GM19328 (cell line): ENCODE measurements at regions not wholly inside any gene's neighbourhood (a gene's known extent, or its start where the extent isn't known, plus 50 kb on each side); places are given as distances from the start of the nearest gene placed in this dataset.

Source experiments
- ATAC-seq: cut with Tn5 transposase; IDR thresholded peaks from one replicate; pipeline ENCODE4 v1.9.1; 2021; ENCODE audit warnings: mild to moderate bottlenecking, moderate library complexity; ENCODE audit not compliant: unreplicated experiment

GRCh38 chr6:159118924-159119323 is 50.3 kb upstream of the FNDC1 start:
- ATAC-seq, result no peak

DNA sequence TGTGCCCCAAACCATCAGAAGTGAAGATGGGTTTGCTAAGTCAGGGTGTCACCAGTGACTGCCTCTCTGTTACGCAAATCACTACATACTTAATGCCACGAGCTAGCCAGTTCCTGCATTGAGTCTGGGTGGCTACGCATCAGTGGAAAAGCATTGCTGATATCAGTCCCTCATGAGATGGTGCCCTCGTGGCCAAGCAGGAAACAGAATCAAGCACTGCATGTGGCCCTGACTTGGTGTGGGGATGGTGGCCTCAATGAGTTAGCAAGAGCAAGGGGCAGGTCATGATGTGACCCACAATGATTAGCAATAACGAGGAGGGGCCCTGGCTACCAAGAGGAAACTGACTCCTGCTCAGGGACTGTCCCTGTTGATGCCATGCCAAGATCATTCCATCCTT is 51.6 kb upstream of the FNDC1 start:
- no peak for ATAC-seq

GRCh38 chr6:159117046-159117445 is 52.2 kb upstream of the FNDC1 start:
- ATAC-seq, result no peak

GRCh38 chr6:159116343-159116742 is 52.9 kb upstream of the FNDC1 start:
- ATAC-seq, result peak; percentile 85

DNA sequence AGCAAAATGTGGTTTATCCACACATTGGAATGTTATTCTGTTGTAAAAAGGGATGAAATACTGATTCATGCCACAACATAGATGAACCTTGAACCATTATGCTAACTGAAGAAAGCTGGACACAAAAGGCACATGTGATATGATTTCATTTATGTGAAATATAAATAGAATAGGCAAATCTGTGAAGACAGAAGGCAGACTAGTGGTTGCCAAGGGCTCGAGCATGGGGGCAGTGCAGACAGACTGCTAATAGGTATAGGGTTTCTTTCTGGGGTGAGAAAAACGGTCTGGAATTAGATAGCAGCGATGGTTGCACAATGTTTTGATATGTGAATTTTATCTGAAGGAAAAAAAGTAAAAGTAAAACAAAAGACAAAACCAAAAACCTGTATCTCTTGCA is 54.6 kb upstream of the FNDC1 start:
- no peak for ATAC-seq

- ATAC-seq, result no peak
Measured at GRCh38 chr6:159113223-159113622, 56.0 kb upstream of the FNDC1 start.

- no peak for ATAC-seq
Measured at GRCh38 chr6:159112714-159113113, 56.5 kb upstream of the FNDC1 start.

- no peak for ATAC-seq
Measured at GRCh38 chr6:159110748-159111147, 58.5 kb upstream of the FNDC1 start.

GRCh38 chr6:159110013-159110412 is 59.2 kb upstream of the FNDC1 start:
- no peak for ATAC-seq

GRCh38 chr6:159109391-159109790 is 59.8 kb upstream of the FNDC1 start:
- no peak for ATAC-seq

GRCh38 chr6:159108426-159108985 is 60.7 kb upstream of the FNDC1 start:
- no peak for ATAC-seq

- no peak for ATAC-seq
Measured at GRCh38 chr6:159107451-159108260, 61.5 kb upstream of the FNDC1 start.

DNA sequence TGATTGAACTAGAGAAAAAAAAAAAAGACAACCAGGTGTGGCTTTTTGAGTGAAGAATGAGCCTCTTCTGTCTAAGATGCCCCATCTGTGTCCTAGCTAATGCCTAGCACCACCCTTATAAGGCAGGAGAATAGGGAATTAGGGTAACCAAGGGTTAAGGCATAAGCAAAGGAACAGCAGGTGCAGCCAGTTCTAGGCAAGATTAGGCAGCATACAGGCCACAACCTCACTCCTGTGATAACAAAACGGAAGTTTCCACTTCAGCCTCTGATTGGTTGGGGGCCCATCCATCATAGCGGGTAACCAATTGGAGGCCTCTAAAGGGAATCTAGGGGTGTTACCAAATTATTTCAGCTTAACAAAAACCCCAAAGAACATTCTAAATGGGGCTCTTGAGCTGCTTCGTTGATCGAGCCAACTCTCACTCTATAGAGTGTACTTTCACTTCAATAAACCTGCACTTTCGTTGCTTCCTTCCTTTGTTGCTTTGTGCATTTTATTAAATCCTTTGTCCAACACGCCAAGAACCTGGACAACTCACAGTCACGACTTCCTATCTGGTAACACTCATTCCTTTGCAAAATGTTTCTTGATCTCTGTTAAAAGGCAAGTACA is 61.9 kb upstream of the TAGAP start:
- ATAC-seq, result peak; percentile 89

- ATAC-seq, result no peak
Measured at GRCh38 chr6:159105716-159106115, 60.9 kb upstream of the TAGAP start.

GRCh38 chr6:159104931-159105330 is 60.1 kb upstream of the TAGAP start:
- no peak for ATAC-seq

- ATAC-seq, result peak; percentile 50
Measured at GRCh38 chr6:159104163-159104925, 59.6 kb upstream of the TAGAP start.

GRCh38 chr6:159103396-159104162 is 58.8 kb upstream of the TAGAP start:
- no peak for ATAC-seq

DNA sequence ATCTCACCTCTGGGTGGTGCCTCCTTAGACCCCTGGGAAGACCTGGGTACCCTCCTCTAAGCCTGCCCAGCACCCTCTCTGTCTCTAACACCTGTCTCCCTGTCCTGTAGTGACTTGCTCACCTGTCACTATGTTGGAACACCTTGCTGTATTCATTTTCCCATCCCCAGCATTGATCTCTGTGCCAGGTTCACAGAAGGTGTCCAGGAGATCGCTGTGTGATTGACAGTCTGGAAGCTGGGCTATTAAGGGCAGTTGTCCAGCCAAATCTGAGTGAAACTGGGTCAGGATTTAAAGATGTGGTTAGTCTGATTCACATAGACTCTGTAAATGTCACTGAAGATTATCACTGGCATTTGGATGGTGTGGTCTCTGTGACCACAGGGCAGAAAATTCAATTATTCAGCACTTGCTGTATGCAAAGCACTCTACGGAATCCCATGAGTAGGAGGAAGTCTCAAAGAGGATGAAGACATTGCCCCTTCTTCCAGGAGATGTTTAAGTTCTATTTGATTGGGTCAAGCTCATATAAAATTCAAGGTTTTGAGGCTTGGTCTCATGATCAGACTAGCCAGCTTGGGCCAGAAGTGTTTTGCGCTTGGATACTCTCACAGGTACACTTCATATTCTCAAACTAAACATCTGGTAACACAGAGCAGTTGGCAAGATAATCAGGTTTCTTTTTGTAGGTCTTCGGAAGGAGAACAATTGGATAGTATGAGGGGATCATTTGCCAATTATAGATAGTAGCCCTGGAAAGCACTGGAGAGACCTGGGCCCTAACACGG is 57.8 kb upstream of the TAGAP start:
- ATAC-seq, result no peak

- no peak for ATAC-seq
Measured at GRCh38 chr6:159101656-159102055, 56.9 kb upstream of the TAGAP start.
